HepG2 (cell line): ENCODE measurements at regions not wholly inside any gene's neighbourhood (a gene's known extent, or its start where the extent isn't known, plus 50 kb on each side); places are given as distances from the start of the nearest gene placed in this dataset.

Source experiments
- ASH2L ChIP-seq: fragments of 300-600, 200-600 bp; sonication (generic); IDR thresholded peaks from 2 replicates; pipeline ENCODE4 v1.7.0; 2017; ENCODE audit warnings: low read depth, mild to moderate bottlenecking, moderate library complexity, mixed read lengths, low read length; ENCODE audit not compliant: insufficient read length
- DR1 ChIP-seq: sonication (generic); formaldehyde crosslinking; IDR thresholded peaks from 2 replicates; pipeline ENCODE4 v1.8.0; 2021; ENCODE audit warnings: mild to moderate bottlenecking, missing genetic modification reagents, inconsistent platforms
- GTF2F1 ChIP-seq: fragments of 150-350 bp; IDR thresholded peaks from 2 replicates; pipeline ENCODE4 v1.6.1; 2014; ENCODE audit warnings: low read length
- HNRNPLL ChIP-seq: fragments of 200-400 bp; formaldehyde crosslinking; IDR thresholded peaks from 2 replicates; pipeline ENCODE4 v1.6.1; 2017; ENCODE audit warnings: mild to moderate bottlenecking, low read depth, low read length; ENCODE audit not compliant: poor library complexity, severe bottlenecking
- JARID2 ChIP-seq: sonication (generic); formaldehyde crosslinking; IDR thresholded peaks from 2 replicates; pipeline ENCODE4 v1.8.1; 2023; ENCODE audit warnings: missing genetic modification reagents, inconsistent platforms; ENCODE audit not compliant: insufficient replicate concordance
- NCOA5 ChIP-seq: sonication (generic); formaldehyde crosslinking; IDR thresholded peaks from 2 replicates; pipeline ENCODE4 v1.4.0; 2020; ENCODE audit warnings: missing genetic modification reagents
- SMAD1 ChIP-seq: sonication (generic); formaldehyde crosslinking; IDR thresholded peaks from 2 replicates; pipeline ENCODE4 v1.4.0; 2020; ENCODE audit warnings: missing genetic modification reagents, low read depth, mild to moderate bottlenecking, borderline replicate concordance
- SRY ChIP-seq: sonication (generic); formaldehyde crosslinking; IDR thresholded peaks from 2 replicates; pipeline ENCODE4 v1.8.0; 2022; ENCODE audit warnings: mild to moderate bottlenecking, missing genetic modification reagents
- ZBTB33 ChIP-seq: sonication (generic); formaldehyde crosslinking; IDR thresholded peaks from 2 replicates; pipeline ENCODE4 v1.4.0; 2020; ENCODE audit warnings: missing genetic modification reagents
- ZBTB7B ChIP-seq: sonication (generic); formaldehyde crosslinking; IDR thresholded peaks from 2 replicates; pipeline ENCODE4 v1.4.0; 2020; ENCODE audit warnings: missing genetic modification reagents
- ZKSCAN5 ChIP-seq: sonication (generic); formaldehyde crosslinking; IDR thresholded peaks from 2 replicates; pipeline ENCODE4 v1.5.1; 2020; ENCODE audit warnings: mild to moderate bottlenecking, missing genetic modification reagents
- ZNF180 ChIP-seq: sonication (generic); formaldehyde crosslinking; IDR thresholded peaks from 2 replicates; pipeline ENCODE4 v1.4.0; 2020; ENCODE audit warnings: low read depth, missing genetic modification reagents, borderline replicate concordance
- ZNF652 ChIP-seq: IDR thresholded peaks from 2 replicates; pipeline ENCODE4 v1.6.1; 2016; ENCODE audit warnings: low read depth, borderline replicate concordance
- ZNF777 ChIP-seq: sonication (generic); formaldehyde crosslinking; IDR thresholded peaks from 2 replicates; pipeline ENCODE4 v1.4.0; 2020; ENCODE audit warnings: missing genetic modification reagents
- ZNF883 ChIP-seq: sonication (generic); formaldehyde crosslinking; IDR thresholded peaks from 2 replicates; pipeline ENCODE4 v1.5.1; 2020; ENCODE audit warnings: mild to moderate bottlenecking, missing genetic modification reagents; ENCODE audit errors: not compliant biosample characterization
- TF ChIP-seq, protein P1 (sequence below): sonication (generic); formaldehyde crosslinking; IDR thresholded peaks from 2 replicates; pipeline ENCODE4 v1.8.1; 2023; ENCODE audit warnings: mild to moderate bottlenecking, missing genetic modification reagents
- TF ChIP-seq, protein P2 (sequence below): sonication (generic); formaldehyde crosslinking; IDR thresholded peaks from 2 replicates; pipeline ENCODE4 v1.5.1; 2020; ENCODE audit warnings: mild to moderate bottlenecking, missing genetic modification reagents, moderate library complexity
- TF ChIP-seq, protein P3 (sequence below): sonication (generic); formaldehyde crosslinking; IDR thresholded peaks from 2 replicates; pipeline ENCODE4 v1.5.0; 2020; ENCODE audit warnings: mild to moderate bottlenecking, missing genetic modification reagents, moderate library complexity
- TF ChIP-seq, protein P4 (sequence below): sonication (generic); formaldehyde crosslinking; IDR thresholded peaks from 2 replicates; pipeline ENCODE4 v1.5.0; 2020; ENCODE audit warnings: mild to moderate bottlenecking, missing genetic modification reagents

GRCh38 chr10:58963723-58964124 lies 212.7 kb upstream of the PHYHIPL start (continued):
- TF ChIP-seq, protein P1, sequence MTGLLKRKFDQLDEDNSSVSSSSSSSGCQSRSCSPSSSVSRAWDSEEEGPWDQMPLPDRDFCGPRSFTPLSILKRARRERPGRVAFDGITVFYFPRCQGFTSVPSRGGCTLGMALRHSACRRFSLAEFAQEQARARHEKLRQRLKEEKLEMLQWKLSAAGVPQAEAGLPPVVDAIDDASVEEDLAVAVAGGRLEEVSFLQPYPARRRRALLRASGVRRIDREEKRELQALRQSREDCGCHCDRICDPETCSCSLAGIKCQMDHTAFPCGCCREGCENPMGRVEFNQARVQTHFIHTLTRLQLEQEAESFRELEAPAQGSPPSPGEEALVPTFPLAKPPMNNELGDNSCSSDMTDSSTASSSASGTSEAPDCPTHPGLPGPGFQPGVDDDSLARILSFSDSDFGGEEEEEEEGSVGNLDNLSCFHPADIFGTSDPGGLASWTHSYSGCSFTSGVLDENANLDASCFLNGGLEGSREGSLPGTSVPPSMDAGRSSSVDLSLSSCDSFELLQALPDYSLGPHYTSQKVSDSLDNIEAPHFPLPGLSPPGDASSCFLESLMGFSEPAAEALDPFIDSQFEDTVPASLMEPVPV = no peak
- TF ChIP-seq, protein P2, sequence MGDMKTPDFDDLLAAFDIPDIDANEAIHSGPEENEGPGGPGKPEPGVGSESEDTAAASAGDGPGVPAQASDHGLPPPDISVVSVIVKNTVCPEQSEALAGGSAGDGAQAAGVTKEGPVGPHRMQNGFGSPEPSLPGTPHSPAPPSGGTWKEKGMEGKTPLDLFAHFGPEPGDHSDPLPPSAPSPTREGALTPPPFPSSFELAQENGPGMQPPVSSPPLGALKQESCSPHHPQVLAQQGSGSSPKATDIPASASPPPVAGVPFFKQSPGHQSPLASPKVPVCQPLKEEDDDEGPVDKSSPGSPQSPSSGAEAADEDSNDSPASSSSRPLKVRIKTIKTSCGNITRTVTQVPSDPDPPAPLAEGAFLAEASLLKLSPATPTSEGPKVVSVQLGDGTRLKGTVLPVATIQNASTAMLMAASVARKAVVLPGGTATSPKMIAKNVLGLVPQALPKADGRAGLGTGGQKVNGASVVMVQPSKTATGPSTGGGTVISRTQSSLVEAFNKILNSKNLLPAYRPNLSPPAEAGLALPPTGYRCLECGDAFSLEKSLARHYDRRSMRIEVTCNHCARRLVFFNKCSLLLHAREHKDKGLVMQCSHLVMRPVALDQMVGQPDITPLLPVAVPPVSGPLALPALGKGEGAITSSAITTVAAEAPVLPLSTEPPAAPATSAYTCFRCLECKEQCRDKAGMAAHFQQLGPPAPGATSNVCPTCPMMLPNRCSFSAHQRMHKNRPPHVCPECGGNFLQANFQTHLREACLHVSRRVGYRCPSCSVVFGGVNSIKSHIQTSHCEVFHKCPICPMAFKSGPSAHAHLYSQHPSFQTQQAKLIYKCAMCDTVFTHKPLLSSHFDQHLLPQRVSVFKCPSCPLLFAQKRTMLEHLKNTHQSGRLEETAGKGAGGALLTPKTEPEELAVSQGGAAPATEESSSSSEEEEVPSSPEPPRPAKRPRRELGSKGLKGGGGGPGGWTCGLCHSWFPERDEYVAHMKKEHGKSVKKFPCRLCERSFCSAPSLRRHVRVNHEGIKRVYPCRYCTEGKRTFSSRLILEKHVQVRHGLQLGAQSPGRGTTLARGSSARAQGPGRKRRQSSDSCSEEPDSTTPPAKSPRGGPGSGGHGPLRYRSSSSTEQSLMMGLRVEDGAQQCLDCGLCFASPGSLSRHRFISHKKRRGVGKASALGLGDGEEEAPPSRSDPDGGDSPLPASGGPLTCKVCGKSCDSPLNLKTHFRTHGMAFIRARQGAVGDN (CRISPR knock-in tag) = peak; percentile 76
- no peak for TF ChIP-seq JARID2 (CRISPR knock-in tag)
- TF ChIP-seq ZNF883 (CRISPR knock-in tag) = no peak
- TF ChIP-seq, protein P3, sequence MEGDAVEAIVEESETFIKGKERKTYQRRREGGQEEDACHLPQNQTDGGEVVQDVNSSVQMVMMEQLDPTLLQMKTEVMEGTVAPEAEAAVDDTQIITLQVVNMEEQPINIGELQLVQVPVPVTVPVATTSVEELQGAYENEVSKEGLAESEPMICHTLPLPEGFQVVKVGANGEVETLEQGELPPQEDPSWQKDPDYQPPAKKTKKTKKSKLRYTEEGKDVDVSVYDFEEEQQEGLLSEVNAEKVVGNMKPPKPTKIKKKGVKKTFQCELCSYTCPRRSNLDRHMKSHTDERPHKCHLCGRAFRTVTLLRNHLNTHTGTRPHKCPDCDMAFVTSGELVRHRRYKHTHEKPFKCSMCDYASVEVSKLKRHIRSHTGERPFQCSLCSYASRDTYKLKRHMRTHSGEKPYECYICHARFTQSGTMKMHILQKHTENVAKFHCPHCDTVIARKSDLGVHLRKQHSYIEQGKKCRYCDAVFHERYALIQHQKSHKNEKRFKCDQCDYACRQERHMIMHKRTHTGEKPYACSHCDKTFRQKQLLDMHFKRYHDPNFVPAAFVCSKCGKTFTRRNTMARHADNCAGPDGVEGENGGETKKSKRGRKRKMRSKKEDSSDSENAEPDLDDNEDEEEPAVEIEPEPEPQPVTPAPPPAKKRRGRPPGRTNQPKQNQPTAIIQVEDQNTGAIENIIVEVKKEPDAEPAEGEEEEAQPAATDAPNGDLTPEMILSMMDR (CRISPR knock-in tag) = no peak
- TF ChIP-seq HNRNPLL = no peak
- TF ChIP-seq ZNF652 (CRISPR knock-in tag) = no peak
- no peak for TF ChIP-seq ZBTB7B (CRISPR knock-in tag)
- TF ChIP-seq DR1 (CRISPR knock-in tag) = 0 out of 2 replicates have a peak, but pooled peaks have one; percentile 29
- no peak for TF ChIP-seq SMAD1 (CRISPR knock-in tag)
- TF ChIP-seq ZNF777 = no peak
- TF ChIP-seq ZNF180 (CRISPR knock-in tag) = no peak
- no peak for TF ChIP-seq ZKSCAN5 (CRISPR knock-in tag)
- no peak for TF ChIP-seq GTF2F1
- no peak for TF ChIP-seq ZBTB33 (CRISPR knock-in tag)
- no peak for TF ChIP-seq NCOA5
- TF ChIP-seq ASH2L = no peak
- no peak for TF ChIP-seq SRY
- TF ChIP-seq, protein P4, sequence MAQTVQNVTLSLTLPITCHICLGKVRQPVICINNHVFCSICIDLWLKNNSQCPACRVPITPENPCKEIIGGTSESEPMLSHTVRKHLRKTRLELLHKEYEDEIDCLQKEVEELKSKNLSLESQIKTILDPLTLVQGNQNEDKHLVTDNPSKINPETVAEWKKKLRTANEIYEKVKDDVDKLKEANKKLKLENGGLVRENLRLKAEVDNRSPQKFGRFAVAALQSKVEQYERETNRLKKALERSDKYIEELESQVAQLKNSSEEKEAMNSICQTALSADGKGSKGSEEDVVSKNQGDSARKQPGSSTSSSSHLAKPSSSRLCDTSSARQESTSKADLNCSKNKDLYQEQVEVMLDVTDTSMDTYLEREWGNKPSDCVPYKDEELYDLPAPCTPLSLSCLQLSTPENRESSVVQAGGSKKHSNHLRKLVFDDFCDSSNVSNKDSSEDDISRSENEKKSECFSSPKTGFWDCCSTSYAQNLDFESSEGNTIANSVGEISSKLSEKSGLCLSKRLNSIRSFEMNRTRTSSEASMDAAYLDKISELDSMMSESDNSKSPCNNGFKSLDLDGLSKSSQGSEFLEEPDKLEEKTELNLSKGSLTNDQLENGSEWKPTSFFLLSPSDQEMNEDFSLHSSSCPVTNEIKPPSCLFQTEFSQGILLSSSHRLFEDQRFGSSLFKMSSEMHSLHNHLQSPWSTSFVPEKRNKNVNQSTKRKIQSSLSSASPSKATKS (CRISPR knock-in tag) = no peak
